Body of pancreas (tissue), 4 donors: ENCODE measurements at regions not wholly inside any gene's neighbourhood (a gene's known extent, or its start where the extent isn't known, plus 50 kb on each side); places are given as distances from the start of the nearest gene placed in this dataset.

Experiments
- POLR2A ChIP-seq, 3 donors: fragments of 450-650 bp; IDR thresholded peaks; one replicate each; pipeline ENCODE4 v1.6.1; 2016; ENCODE audit warnings: antibody characterized with exemption in 3 of 3, mild to moderate bottlenecking in 2 of 3
- TF ChIP-seq, protein P1 (sequence below), 7 experiments: fragments of 450-650 bp in 4 of 7; fragments of 200-600 bp in 3 of 7; sonication (generic) in 3 of 7; IDR thresholded peaks; one replicate each; pipeline ENCODE4 v1.5.1; 2016 to 2019; ENCODE audit warnings: antibody characterized with exemption in 7 of 7

DNA sequence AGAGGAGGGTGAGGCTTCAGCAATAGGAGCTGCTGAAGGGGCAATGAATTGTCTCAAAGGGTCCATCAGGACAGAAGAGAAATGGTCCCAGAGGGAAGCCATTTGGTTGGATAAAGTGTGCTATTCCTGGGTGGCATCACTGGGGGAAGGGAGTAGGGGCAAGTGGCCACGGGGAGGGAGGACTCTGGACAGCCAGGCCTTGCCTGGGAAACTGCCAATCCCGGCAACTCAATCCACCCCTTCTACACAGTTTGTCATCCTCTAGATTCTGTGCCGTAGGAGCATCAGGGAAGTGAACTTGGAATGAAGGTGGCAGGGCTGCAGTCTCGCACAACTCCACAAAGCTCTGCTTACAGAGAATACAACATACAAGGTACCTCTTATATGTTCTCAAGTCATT is 59.5 kb upstream of the RIPOR2 start:
- TF ChIP-seq, protein P1, sequence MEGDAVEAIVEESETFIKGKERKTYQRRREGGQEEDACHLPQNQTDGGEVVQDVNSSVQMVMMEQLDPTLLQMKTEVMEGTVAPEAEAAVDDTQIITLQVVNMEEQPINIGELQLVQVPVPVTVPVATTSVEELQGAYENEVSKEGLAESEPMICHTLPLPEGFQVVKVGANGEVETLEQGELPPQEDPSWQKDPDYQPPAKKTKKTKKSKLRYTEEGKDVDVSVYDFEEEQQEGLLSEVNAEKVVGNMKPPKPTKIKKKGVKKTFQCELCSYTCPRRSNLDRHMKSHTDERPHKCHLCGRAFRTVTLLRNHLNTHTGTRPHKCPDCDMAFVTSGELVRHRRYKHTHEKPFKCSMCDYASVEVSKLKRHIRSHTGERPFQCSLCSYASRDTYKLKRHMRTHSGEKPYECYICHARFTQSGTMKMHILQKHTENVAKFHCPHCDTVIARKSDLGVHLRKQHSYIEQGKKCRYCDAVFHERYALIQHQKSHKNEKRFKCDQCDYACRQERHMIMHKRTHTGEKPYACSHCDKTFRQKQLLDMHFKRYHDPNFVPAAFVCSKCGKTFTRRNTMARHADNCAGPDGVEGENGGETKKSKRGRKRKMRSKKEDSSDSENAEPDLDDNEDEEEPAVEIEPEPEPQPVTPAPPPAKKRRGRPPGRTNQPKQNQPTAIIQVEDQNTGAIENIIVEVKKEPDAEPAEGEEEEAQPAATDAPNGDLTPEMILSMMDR (IDR thresholded peaks at IDR 0.05) = no peak
- no peak for TF ChIP-seq POLR2A (IDR thresholded peaks at IDR 0.05)
